ENCODE measurements at regions not wholly inside any gene's neighbourhood (a gene's known extent, or its start where the extent isn't known, plus 50 kb on each side); places are given as distances from the start of the nearest gene placed in this dataset.

DNA sequence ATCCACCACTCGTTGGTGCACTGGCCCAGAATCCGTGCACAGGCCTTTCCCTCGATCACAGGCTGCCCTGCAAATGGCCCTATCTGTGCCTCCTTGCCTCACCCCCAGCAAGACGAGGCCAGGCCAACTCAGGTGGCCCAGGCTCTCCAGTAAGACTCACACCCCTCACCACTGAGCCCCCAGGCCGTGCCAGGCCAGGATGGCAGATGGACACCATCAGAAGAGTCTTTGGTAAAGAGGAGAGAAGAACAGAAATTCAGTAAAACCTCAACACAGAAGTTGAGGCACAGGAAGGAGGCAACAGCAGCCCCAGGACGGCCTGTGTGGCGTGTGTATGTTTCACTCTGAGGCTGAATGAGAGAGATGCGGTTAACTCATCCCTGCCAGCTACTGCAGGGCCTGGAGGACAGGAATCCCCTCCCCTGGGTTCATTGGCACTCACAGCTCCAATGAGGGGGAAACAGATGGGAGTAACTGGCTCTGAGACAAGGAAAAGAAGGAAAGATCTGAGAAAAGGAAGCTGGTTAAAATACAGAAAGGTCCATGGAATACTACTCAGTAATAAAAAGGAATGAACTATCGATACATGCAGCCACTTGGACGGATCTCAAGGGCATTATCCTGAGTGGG lies 54.1 kb upstream of the WNT11 start:
- Histone ChIP-seq H3K4me3 (ENCODE audit: insufficient read depth, low read depth, low read length) (no peak overlapping the region), H2AFZ (ENCODE audit: low read depth, low read length) (no peak overlapping the region), H4K20me1 (ENCODE audit: insufficient read depth, low read length) (no peaks in the 10 kb centered on the region), H3K4me2 (ENCODE audit: low read length) (no peak overlapping the region), H3K27me3 (ENCODE audit: insufficient read depth, low read length) (peaks cover 49% of the 10 kb centered on the region), H3K79me2 (ENCODE audit: insufficient read depth, low read length) (no peaks in the 10 kb centered on the region), H3K4me1 (ENCODE audit: insufficient read depth, low read length) (no peaks in the 10 kb centered on the region), H3K9me3 (ENCODE audit: insufficient read depth, low read depth, low read length) (no peaks in the 10 kb centered on the region), H3K27ac (ENCODE audit: low read depth, low read length) (no peak overlapping the region), H3K36me3 (ENCODE audit: insufficient read depth, low read length) (no peaks in the 10 kb centered on the region), H3K9ac (ENCODE audit: low read length) (no peak overlapping the region)
- DNase-seq (ENCODE audit: low read depth), result no peak
- H3K4me3 Mint-ChIP-seq (ENCODE audit: unreplicated experiment), result no peak overlapping the region
- no peaks in the 10 kb centered on the region for H3K4me1 Mint-ChIP-seq (ENCODE audit: low read depth, unreplicated experiment)
- H3K36me3 Mint-ChIP-seq (ENCODE audit: low read depth, unreplicated experiment), result no peaks in the 10 kb centered on the region
- no peak overlapping the region for H3K27ac Mint-ChIP-seq (ENCODE audit: unreplicated experiment)
- TF ChIP-seq, protein P1, sequence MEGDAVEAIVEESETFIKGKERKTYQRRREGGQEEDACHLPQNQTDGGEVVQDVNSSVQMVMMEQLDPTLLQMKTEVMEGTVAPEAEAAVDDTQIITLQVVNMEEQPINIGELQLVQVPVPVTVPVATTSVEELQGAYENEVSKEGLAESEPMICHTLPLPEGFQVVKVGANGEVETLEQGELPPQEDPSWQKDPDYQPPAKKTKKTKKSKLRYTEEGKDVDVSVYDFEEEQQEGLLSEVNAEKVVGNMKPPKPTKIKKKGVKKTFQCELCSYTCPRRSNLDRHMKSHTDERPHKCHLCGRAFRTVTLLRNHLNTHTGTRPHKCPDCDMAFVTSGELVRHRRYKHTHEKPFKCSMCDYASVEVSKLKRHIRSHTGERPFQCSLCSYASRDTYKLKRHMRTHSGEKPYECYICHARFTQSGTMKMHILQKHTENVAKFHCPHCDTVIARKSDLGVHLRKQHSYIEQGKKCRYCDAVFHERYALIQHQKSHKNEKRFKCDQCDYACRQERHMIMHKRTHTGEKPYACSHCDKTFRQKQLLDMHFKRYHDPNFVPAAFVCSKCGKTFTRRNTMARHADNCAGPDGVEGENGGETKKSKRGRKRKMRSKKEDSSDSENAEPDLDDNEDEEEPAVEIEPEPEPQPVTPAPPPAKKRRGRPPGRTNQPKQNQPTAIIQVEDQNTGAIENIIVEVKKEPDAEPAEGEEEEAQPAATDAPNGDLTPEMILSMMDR (IDR thresholded peaks at IDR 0.05; ENCODE audit: insufficient read depth, low read depth, low read length), result no peak
- no peak for TF ChIP-seq EZH2 (IDR thresholded peaks at IDR 0.05; ENCODE audit: insufficient read depth, low read length)
- H3K27me3 Mint-ChIP-seq (ENCODE audit: low read depth, unreplicated experiment), result peaks cover 55% of the 10 kb centered on the region
- no peak for FAIRE-seq
- peaks cover 4% of the 10 kb centered on the region for H3K9me3 Mint-ChIP-seq (ENCODE audit: unreplicated experiment)

DNA sequence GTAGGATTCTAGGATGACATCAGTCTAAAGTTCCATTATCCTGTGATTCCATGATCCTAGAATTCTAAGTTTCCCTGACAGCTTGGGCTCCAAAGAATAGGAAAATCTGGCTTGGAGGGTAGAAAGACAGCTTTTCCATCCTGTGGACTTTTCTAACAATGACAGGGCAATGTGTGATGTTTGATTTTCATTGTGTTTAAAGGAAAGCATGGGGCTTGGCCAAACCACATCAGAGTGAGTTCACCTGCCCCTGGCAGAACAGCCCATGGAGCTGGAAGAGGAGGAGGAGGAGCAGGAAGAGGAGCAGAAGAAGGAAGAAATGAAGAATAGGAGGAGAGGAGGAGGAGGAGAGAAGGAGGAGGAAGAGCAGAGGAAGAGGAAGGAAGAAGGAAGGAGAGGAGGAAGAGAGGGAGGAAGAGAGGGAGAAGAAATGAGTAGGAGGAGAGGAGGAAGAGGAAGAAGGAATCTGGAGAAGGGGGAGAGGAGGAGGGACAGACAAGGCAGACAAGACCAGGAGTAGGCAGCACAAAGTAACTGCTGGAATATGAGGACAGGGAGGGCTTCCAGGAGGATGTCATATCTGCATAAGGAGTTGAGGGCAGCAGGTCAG lies 53.1 kb upstream of the WNT11 start:
- H3K27me3 ChIP-seq (ENCODE audit: insufficient read depth, low read length), result peaks cover 46% of the 10 kb centered on the region
- FAIRE-seq, result no peak

More for the DNA sequence above, 53.1 kb upstream of the WNT11 start:
- Mint-ChIP-seq H3K27me3 (ENCODE audit: low read depth, unreplicated experiment) (peaks cover 57% of the 10 kb centered on the region), H3K36me3 (ENCODE audit: low read depth, unreplicated experiment) (no peaks in the 10 kb centered on the region), H3K4me3 (ENCODE audit: unreplicated experiment) (no peak overlapping the region), H3K4me1 (ENCODE audit: low read depth, unreplicated experiment) (no peaks in the 10 kb centered on the region), H3K9me3 (ENCODE audit: unreplicated experiment) (peaks cover 4% of the 10 kb centered on the region), H3K27ac (ENCODE audit: unreplicated experiment) (no peak overlapping the region)
- H2AFZ ChIP-seq (ENCODE audit: low read depth, low read length), result no peak overlapping the region
- no peak for DNase-seq (ENCODE audit: low read depth)
- H3K27ac ChIP-seq (ENCODE audit: low read depth, low read length), result no peak overlapping the region
- no peaks in the 10 kb centered on the region for H3K36me3 ChIP-seq (ENCODE audit: insufficient read depth, low read length)
- no peaks in the 10 kb centered on the region for H3K9me3 ChIP-seq (ENCODE audit: insufficient read depth, low read depth, low read length)
- no peak overlapping the region for H3K4me3 ChIP-seq (ENCODE audit: insufficient read depth, low read depth, low read length)
- no peaks in the 10 kb centered on the region for H3K4me1 ChIP-seq (ENCODE audit: insufficient read depth, low read length)
- H3K9ac ChIP-seq (ENCODE audit: low read length), result no peak overlapping the region
- H4K20me1 ChIP-seq (ENCODE audit: insufficient read depth, low read length), result no peaks in the 10 kb centered on the region
- no peak for TF ChIP-seq EZH2 (IDR thresholded peaks at IDR 0.05; ENCODE audit: insufficient read depth, low read length)
- TF ChIP-seq, protein P1 (IDR thresholded peaks at IDR 0.05; ENCODE audit: insufficient read depth, low read depth, low read length), result no peak
- H3K4me2 ChIP-seq (ENCODE audit: low read length), result no peak overlapping the region
- no peaks in the 10 kb centered on the region for H3K79me2 ChIP-seq (ENCODE audit: insufficient read depth, low read length)
